ENCODE measurements at regions not wholly inside any gene's neighbourhood (a gene's known extent, or its start where the extent isn't known, plus 50 kb on each side); places are given as distances from the start of the nearest gene placed in this dataset.

- in situ Hi-C loops (cut with HindIII; ENCODE audit: low pct_unique_long_range_greater_than_20kb, low sequenced_read_pairs) = no loop called here
These were observed 53.5 kb upstream of the SOD3 start for GRCh38 chr4:24741910-24742309.

GRCh38 chr4:24742335-24742734 is 53.0 kb upstream of the SOD3 start:
- in situ Hi-C loops (cut with HindIII; ENCODE audit: low pct_unique_long_range_greater_than_20kb, low sequenced_read_pairs) = no loop called here
- DNase-seq (ENCODE audit: low read depth, low spot score) = no peak

More at GRCh38 chr4:24741910-24742309, 53.5 kb upstream of the SOD3 start:
- DNase-seq (ENCODE audit: low read depth, low spot score) = no peak

- in situ Hi-C loops (cut with HindIII; ENCODE audit: low pct_unique_long_range_greater_than_20kb, low sequenced_read_pairs) = no loop called here
- no peak for DNase-seq (ENCODE audit: low read depth, low spot score)
These were observed 52.6 kb upstream of the SOD3 start for GRCh38 chr4:24742773-24743172.

GRCh38 chr4:24743206-24743605 is 52.2 kb upstream of the SOD3 start:
- no peak for DNase-seq (ENCODE audit: low read depth, low spot score)
- in situ Hi-C loops (cut with HindIII; ENCODE audit: low pct_unique_long_range_greater_than_20kb, low sequenced_read_pairs) = no loop called here

- in situ Hi-C loops (cut with HindIII; ENCODE audit: low pct_unique_long_range_greater_than_20kb, low sequenced_read_pairs) = no loop called here
- DNase-seq (ENCODE audit: low read depth, low spot score) = no peak
These were observed 51.4 kb upstream of the SOD3 start for GRCh38 chr4:24743927-24744326.

GRCh38 chr4:24745172-24745895 is 50.0 kb upstream of the SOD3 start:
- in situ Hi-C loops (cut with HindIII; ENCODE audit: low pct_unique_long_range_greater_than_20kb, low sequenced_read_pairs) = no loop called here
- DNase-seq (ENCODE audit: low read depth, low spot score) = no peak

Measured in SK-MEL-5 (cell line).